HEK293 (cell line): ENCODE measurements at regions not wholly inside any gene's neighbourhood (a gene's known extent, or its start where the extent isn't known, plus 50 kb on each side); places are given as distances from the start of the nearest gene placed in this dataset.

Source experiments
- CTCF ChIP-seq: fragments of 450-650 bp; formaldehyde crosslinking; IDR thresholded peaks from 2 replicates; pipeline ENCODE4 v1.5.1; 2016; ENCODE audit warnings: missing biosample characterization, missing genetic modification characterization
- MYNN ChIP-seq: fragments of 450-650 bp; formaldehyde crosslinking; IDR thresholded peaks from 2 replicates; pipeline ENCODE4 v1.5.1; 2016; ENCODE audit warnings: missing biosample characterization, missing genetic modification characterization, borderline replicate concordance
- ZBTB10 ChIP-seq: fragments of 450-650 bp; formaldehyde crosslinking; IDR thresholded peaks from 2 replicates; pipeline ENCODE4 v1.5.1; 2016; ENCODE audit warnings: missing biosample characterization, missing genetic modification characterization
- ZBTB7A ChIP-seq: fragments of 450-650 bp; formaldehyde crosslinking; IDR thresholded peaks from 2 replicates; pipeline ENCODE4 v1.5.1; 2016; ENCODE audit warnings: low read depth, missing biosample characterization, missing genetic modification characterization
- ZNF398 ChIP-seq: fragments of 450-650 bp; formaldehyde crosslinking; IDR thresholded peaks from 2 replicates; pipeline ENCODE4 v1.5.1; 2017; ENCODE audit warnings: missing biosample characterization, missing genetic modification characterization
- ZNF423 ChIP-seq: fragments of 450-650 bp; formaldehyde crosslinking; IDR thresholded peaks from 2 replicates; pipeline ENCODE4 v1.5.1; 2016; ENCODE audit warnings: missing biosample characterization, missing genetic modification characterization
- ZNF433 ChIP-seq: fragments of 450-650 bp; formaldehyde crosslinking; IDR thresholded peaks from 2 replicates; pipeline ENCODE4 v1.5.1; 2016; ENCODE audit warnings: missing biosample characterization, missing genetic modification characterization, low read depth
- ZNF654 ChIP-seq: fragments of 450-650 bp; formaldehyde crosslinking; IDR thresholded peaks from 2 replicates; pipeline ENCODE4 v1.5.1; 2016; ENCODE audit warnings: low read depth, missing biosample characterization, missing genetic modification characterization
- TF ChIP-seq, protein P1 (sequence below): fragments of 450-650 bp; formaldehyde crosslinking; IDR thresholded peaks from 2 replicates; pipeline ENCODE4 v1.5.1; 2016; ENCODE audit warnings: missing biosample characterization, missing genetic modification characterization

- TF ChIP-seq CTCF (tag by site-specific recombination): no peak
- TF ChIP-seq ZBTB7A: no peak
- TF ChIP-seq ZNF398: no peak
- TF ChIP-seq ZBTB10 (tag by site-specific recombination): no peak
- no peak for TF ChIP-seq ZNF433
- TF ChIP-seq, protein P1, sequence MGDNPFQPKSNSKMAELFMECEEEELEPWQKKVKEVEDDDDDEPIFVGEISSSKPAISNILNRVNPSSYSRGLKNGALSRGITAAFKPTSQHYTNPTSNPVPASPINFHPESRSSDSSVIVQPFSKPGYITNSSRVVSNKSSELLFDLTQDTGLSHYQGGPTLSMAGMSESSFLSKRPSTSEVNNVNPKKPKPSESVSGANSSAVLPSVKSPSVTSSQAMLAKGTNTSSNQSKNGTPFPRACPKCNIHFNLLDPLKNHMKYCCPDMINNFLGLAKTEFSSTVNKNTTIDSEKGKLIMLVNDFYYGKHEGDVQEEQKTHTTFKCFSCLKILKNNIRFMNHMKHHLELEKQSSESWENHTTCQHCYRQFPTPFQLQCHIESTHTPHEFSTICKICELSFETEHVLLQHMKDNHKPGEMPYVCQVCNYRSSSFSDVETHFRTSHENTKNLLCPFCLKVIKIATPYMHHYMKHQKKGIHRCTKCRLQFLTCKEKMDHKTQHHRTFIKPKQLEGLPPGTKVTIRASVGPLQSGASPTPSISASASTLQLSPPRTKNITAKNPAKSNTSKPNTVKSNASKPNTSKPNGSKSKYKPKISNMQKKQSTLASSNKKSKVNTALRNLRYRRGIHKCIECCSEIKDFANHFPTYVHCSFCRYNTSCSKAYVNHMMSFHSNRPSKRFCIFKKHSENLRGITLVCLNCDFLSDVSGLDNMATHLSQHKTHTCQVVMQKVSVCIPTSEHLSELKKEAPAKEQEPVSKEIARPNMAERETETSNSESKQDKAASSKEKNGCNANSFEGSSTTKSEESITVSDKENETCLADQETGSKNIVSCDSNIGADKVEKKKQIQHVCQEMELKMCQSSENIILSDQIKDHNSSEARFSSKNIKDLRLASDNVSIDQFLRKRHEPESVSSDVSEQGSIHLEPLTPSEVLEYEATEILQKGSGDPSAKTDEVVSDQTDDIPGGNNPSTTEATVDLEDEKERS: no peak
- no peak for TF ChIP-seq MYNN (tag by site-specific recombination)
- TF ChIP-seq ZNF423 (tag by site-specific recombination): no peak
- TF ChIP-seq ZNF654 (tag by site-specific recombination): no peak
Observed at GRCh38 chr12:58533652-58534051, 386.7 kb downstream of the LRIG3 start.
